ENCODE measurements at regions not wholly inside any gene's neighbourhood (a gene's known extent, or its start where the extent isn't known, plus 50 kb on each side); places are given as distances from the start of the nearest gene placed in this dataset.
"Not testable (repeated sequence)": the region's sequence is repeated elsewhere in the genome, so short reads cannot be mapped to it uniquely, and the experiment has no call there.

GRCh38 chr21:13986996-13987958 lies 223.5 kb downstream of the LIPI start:
- not testable (repeated sequence) for H2BK15ac ChIP-seq (ENCODE audit: low read depth, low read length); H2BK120ac ChIP-seq (ENCODE audit: low read depth, low read length, poor library complexity, severe bottlenecking); H3K18ac ChIP-seq (ENCODE audit: insufficient read length, low read depth, low read length); H4K20me1 ChIP-seq (ENCODE audit: control insufficient read depth, insufficient read depth, insufficient read length); H2BK12ac ChIP-seq (ENCODE audit: insufficient read length, low read depth, low read length); H4K91ac ChIP-seq (ENCODE audit: insufficient read length, low read depth, low read length); H4K8ac ChIP-seq (replicated peaks; ENCODE audit: insufficient read length, low read depth, low read length); H3K4me1 ChIP-seq (ENCODE audit: insufficient read depth, low read length); H3K27ac Mint-ChIP-seq; H3K27me3 Mint-ChIP-seq (ENCODE audit: low read depth); H3T11ph ChIP-seq (ENCODE audit: low read length); H3K23me2 ChIP-seq (ENCODE audit: insufficient read length, low read depth, low read length, poor library complexity, severe bottlenecking); H3K23ac ChIP-seq (ENCODE audit: insufficient read length, low read depth, low read length); H2BK20ac ChIP-seq (ENCODE audit: low read depth, low read length, poor library complexity, severe bottlenecking); H3K79me2 ChIP-seq (ENCODE audit: insufficient read depth, low read length); H3K56ac ChIP-seq (ENCODE audit: insufficient read length, low read depth, low read length); H3K14ac ChIP-seq (ENCODE audit: insufficient read depth, low read length); H2AK5ac ChIP-seq (ENCODE audit: insufficient read length, low read length); H3K27me3 ChIP-seq (ENCODE audit: insufficient read depth, low read length); H3K4me2 ChIP-seq (ENCODE audit: insufficient read depth, insufficient read length, low read length); H4K5ac ChIP-seq (ENCODE audit: insufficient read length, low read depth, low read length); H3K79me1 ChIP-seq (ENCODE audit: insufficient read depth, low read depth, low read length, poor library complexity, severe bottlenecking); H3K4ac ChIP-seq (ENCODE audit: low read depth, low read length); H3K27ac ChIP-seq (ENCODE audit: insufficient read length, low read depth, low read length); H2BK5ac ChIP-seq (ENCODE audit: insufficient read length, low read length); H3K9ac ChIP-seq (ENCODE audit: extremely low read depth, insufficient read length, low read length); H2AFZ ChIP-seq (ENCODE audit: low read length); H3K9me3 ChIP-seq (ENCODE audit: control insufficient read depth, low read depth, low read length); H3K4me1 Mint-ChIP-seq
- Mint-ChIP-seq H3K36me3 (ENCODE audit: insufficient read depth in 1 of 3, low read depth in 3 of 3) (peaks cover 0 to 14% (median 6%) of the 10 kb centered on the region in 3 experiments; a peak in 5 of 7 replicates), H3K9me3 (peaks cover 74 to 82% of the 10 kb centered on the region in 2 experiments), H3K4me3 (peak overlapping the region in 1 of 2 experiments; percentile 38; a peak in 1 of 5 replicates)
- WGBS (ENCODE audit: extremely low coverage, insufficient read length, low lambda C conversion rate) = no CpG with 5 or more reads among the region's 9 CpGs
- peak; percentile 10 for DNase-seq

DNA sequence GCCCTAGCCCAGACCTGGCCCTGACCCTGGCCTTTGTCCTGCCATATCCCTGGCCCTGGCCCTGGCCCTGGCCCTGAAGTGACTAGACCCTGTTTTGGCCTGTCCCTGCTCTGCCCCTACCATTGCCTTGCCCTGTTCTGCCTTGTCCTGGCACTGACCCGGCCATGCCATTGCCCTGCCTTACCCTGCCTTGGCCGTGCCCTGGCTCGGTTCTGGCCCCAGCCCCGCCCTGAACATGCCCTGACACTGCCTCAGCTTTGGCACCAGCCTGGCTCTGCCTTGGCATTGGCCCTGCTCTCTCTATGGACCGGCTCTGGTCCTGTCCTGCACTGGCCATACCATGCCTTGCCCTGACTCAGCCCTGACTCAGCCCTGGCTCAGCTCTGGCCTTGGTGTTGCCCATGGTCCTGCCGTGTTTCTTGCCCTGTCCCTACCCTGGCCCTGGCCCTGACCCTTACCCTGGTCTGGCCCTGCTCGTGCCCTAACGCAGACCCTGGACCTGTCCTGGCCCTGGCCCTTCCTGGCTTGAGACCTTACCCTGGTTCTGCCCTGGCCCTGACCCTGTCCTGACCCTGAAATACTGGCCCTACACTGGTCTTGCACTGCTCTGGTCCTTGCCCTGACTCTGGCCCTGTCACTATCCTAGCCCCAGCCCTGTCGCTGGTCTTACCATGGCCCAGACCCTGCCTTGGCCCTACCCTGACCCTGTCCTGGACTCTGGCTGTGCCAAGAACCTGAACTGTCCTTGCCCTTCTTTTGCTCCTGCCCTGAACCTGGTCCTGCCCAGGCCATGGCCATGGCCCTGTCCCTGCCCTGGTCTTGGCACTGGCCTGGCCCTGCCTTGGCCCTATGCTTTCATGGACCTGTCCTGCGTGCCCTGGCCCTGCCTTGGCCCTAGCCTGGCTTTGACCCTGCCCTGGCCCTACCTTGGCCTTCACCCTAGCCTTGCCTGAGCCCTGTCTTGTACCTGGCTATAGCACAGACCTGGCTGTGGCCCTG lies 224.6 kb downstream of the LIPI start:
- H2AFZ ChIP-seq (ENCODE audit: low read length); H3K27ac ChIP-seq (ENCODE audit: insufficient read length, low read depth, low read length); H4K8ac ChIP-seq (replicated peaks; ENCODE audit: insufficient read length, low read depth, low read length); H3K27me3 Mint-ChIP-seq (ENCODE audit: low read depth); H3K4me1 Mint-ChIP-seq; H3K4me3 Mint-ChIP-seq; H3K27me3 ChIP-seq (ENCODE audit: insufficient read depth, low read length); H4K91ac ChIP-seq (ENCODE audit: insufficient read length, low read depth, low read length); H2BK15ac ChIP-seq (ENCODE audit: low read depth, low read length); H3K14ac ChIP-seq (ENCODE audit: insufficient read depth, low read length); H3K9ac ChIP-seq (ENCODE audit: extremely low read depth, insufficient read length, low read length); H3K18ac ChIP-seq (ENCODE audit: insufficient read length, low read depth, low read length); H4K5ac ChIP-seq (ENCODE audit: insufficient read length, low read depth, low read length); H3T11ph ChIP-seq (ENCODE audit: low read length); H3K9me3 ChIP-seq (ENCODE audit: control insufficient read depth, low read depth, low read length); H3K79me2 ChIP-seq (ENCODE audit: insufficient read depth, low read length); H3K23ac ChIP-seq (ENCODE audit: insufficient read length, low read depth, low read length); H2BK12ac ChIP-seq (ENCODE audit: insufficient read length, low read depth, low read length); H3K4me1 ChIP-seq (ENCODE audit: insufficient read depth, low read length); H3K56ac ChIP-seq (ENCODE audit: insufficient read length, low read depth, low read length); H4K20me1 ChIP-seq (ENCODE audit: control insufficient read depth, insufficient read depth, insufficient read length); DNase-seq; H2AK5ac ChIP-seq (ENCODE audit: insufficient read length, low read length); H2BK5ac ChIP-seq (ENCODE audit: insufficient read length, low read length); H3K4me2 ChIP-seq (ENCODE audit: insufficient read depth, insufficient read length, low read length); H3K23me2 ChIP-seq (ENCODE audit: insufficient read length, low read depth, low read length, poor library complexity, severe bottlenecking); H2BK120ac ChIP-seq (ENCODE audit: low read depth, low read length, poor library complexity, severe bottlenecking); H3K27ac Mint-ChIP-seq; H3K4ac ChIP-seq (ENCODE audit: low read depth, low read length); H2BK20ac ChIP-seq (ENCODE audit: low read depth, low read length, poor library complexity, severe bottlenecking); H3K79me1 ChIP-seq (ENCODE audit: insufficient read depth, low read depth, low read length, poor library complexity, severe bottlenecking): not testable (repeated sequence)
- Mint-ChIP-seq H3K36me3 (ENCODE audit: insufficient read depth in 1 of 3, low read depth in 3 of 3) (peaks cover 0 to 14% (median 7%) of the 10 kb centered on the region in 3 experiments; a peak in 5 of 7 replicates), H3K9me3 (peaks cover 70 to 78% of the 10 kb centered on the region in 2 experiments)
- no CpG with 5 or more reads among the region's 10 CpGs for whole genome bisulfite sequencing (ENCODE audit: extremely low coverage, insufficient read length, low lambda C conversion rate)

Measured in H9 (cell line).